Left renal cortex interstitium (tissue), 4 donors: ENCODE measurements at regions not wholly inside any gene's neighbourhood (a gene's known extent, or its start where the extent isn't known, plus 50 kb on each side); places are given as distances from the start of the nearest gene placed in this dataset.
"Not testable (repeated sequence)": the region's sequence is repeated elsewhere in the genome, so short reads cannot be mapped to it uniquely, and the experiment has no call there.

Experiments
- DNase-seq, 4 donors: peaks; one replicate each; pipeline ENCODE4 v3.0.0-alpha.2; 2013; ENCODE audit warnings: low read depth in 4 of 4, low spot score in 2 of 4, missing footprints in 1 of 4

DNA sequence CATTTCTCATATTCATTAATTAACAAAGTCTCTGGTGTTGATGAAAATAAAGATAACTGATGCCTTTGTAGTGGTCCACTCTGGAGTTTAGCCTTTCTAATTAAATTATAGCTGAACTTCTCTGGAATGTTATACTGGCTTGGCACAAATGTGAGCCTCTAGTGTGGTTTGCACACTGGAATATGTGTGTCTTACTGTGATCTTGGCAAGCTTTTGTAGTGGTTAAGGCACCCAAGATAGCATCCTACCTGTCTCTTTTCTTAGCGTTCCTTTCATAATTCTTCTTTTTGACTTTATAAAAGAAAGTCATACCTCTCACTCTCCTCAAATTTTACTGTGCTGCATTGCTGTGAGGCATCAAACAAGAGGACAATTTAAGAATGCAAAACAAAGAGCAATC lies 107.4 kb downstream of the UTRN start:
- DNase-seq: no peak

GRCh38 chr6:144394210-144394609 lies 109.1 kb downstream of the UTRN start:
- no peak for DNase-seq

GRCh38 chr6:144395014-144395413 lies 109.9 kb downstream of the UTRN start:
- no peak for DNase-seq

- DNase-seq: no peak
Measured at GRCh38 chr6:144395826-144396225, 110.7 kb downstream of the UTRN start.

DNA sequence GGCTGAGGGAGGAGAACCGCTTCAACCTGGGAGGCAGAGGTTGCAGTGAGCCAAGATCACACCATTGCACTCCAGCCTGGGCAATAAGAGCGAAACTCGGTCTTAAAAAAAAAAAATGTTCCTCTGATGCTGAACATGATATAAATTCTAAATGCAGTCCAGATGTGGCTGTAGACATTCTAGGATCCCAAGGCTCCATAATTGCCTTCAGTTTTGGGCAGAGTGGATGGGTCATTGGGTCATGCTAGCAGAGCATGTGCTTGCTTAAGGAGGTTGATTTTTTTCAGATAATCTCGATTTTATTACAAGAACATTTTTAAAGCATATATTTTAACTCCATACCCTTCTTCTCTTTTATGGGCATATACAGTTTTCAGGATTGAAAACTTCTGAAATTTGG lies 112.0 kb downstream of the UTRN start:
- DNase-seq: no peak

DNA sequence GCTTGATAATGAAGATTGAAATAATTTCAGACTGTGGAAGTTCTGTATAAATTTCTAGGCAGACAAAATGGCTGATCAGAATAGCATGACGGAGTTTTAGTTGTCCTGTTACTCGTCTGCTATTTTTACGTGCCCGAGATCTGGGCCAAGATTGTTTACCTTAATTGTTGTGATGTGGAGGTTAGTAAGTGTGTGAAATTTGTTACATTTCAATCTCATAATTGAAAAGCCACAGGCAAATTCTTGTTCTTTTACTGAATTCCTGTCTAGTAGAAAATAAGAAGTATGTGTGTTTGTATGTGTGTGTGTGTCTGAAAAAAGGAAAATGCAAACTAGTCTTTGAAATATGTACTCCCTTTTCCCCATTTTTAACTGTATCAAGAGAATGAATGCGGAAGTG lies 115.2 kb downstream of the UTRN start:
- DNase-seq: no peak

DNA sequence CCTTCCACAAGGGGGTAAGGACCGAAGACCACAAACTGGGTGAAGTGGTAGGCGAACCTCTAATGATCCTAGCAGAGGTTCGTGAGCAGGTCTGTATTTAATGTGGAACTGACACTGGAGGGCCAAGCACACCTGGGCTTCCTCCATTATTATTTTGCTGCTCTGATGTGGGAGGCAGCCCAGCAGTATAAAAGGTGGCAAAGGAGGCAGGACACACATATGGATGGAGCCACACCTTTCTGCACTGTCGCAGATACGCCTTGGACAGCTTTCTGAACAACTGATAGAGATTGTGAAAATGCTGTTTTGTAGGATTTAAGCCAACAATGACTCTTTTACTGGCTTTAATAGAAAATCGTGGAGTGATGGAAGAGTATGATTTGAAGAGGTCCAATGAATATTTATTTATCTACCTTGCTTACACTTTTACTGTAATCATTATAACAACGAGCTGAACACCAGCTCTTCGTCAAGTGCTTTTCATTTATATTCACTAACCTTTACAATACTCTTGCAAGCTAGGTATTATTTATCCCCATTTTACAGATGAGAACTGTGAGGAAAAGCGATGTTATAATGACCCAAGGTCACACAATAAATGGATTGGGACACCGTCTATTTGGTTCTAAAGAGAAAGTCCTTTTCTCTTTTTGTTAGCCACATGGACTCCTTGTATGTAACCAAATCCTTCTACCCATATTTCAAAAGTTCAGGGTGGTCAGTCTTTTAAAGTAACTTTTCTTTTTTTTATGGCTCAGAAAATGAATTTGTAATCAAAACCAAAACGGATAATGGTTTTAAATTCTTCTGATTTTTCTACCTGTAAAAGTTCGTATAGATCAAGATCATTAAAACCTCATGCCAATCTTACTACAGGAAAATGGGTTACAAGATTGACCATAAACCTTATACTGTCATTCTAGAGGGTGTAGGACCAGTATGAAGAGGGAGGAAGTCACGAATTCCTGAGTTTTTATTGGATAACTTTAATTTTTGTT lies 116.9 kb downstream of the UTRN start:
- DNase-seq: no peak

- no peak for DNase-seq
Measured at GRCh38 chr6:144402750-144403149, 117.6 kb downstream of the UTRN start.

DNA sequence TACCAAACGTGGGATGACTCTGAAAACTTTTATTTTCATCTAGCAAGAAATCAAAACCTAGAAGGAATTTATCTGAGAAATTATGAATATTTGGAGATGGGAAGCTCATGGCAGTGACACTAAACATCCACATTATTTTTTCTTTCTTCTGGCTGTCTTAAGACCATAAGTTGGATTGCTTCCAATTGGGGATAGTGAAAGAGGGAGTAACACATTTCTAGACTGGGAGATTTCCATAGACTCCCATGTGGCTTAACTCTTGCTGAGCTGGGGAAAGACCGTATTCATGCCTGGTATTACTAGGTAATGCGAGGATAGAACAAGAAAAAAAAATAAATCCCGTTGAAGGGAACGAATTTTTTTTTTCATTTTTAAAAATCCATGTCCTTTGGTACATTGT lies 120.0 kb downstream of the UTRN start:
- DNase-seq: no peak

DNA sequence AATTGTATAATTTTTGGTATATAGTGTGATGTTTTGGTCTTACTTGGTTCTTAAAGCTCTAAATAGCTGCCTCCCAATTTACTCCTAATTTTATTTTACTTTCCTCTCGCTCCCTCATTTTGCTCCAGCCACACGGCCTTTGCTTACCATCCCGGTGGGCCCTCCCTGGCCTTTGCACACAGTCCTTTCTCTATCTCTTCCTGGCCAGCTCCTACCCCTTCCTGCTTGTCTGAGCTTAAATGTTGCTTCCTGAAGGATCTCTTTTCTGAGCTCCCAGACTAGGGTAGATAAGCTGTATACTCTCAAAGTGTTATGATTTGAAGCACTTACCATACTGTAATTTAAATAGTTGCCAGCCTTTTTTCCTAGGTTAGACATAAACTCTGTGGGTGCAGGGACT lies 121.7 kb downstream of the UTRN start:
- DNase-seq: no peak

- no peak for DNase-seq
Measured at GRCh38 chr6:144408161-144408560, 123.0 kb downstream of the UTRN start.

DNA sequence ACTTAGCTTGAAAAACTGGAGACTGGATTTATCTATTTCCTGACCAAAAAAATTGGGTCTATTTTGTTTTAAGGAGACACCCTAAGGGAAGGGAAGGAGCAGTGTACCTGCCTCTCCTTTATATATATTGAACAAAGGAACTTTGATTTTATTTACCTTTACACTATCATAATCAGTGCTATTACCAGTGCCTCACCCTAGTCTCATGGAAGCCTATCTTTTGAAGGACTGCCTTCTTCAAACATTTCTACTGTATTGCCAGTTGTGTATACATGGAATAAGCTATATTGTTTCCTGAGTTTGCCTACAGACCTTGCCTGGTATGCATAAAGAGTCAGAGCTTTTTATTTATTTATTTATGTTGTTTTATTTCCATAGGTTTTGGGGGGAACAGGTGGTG lies 124.9 kb downstream of the UTRN start:
- no peak for DNase-seq

GRCh38 chr6:144410574-144410973 lies 125.4 kb downstream of the UTRN start:
- DNase-seq: not testable (repeated sequence)

DNA sequence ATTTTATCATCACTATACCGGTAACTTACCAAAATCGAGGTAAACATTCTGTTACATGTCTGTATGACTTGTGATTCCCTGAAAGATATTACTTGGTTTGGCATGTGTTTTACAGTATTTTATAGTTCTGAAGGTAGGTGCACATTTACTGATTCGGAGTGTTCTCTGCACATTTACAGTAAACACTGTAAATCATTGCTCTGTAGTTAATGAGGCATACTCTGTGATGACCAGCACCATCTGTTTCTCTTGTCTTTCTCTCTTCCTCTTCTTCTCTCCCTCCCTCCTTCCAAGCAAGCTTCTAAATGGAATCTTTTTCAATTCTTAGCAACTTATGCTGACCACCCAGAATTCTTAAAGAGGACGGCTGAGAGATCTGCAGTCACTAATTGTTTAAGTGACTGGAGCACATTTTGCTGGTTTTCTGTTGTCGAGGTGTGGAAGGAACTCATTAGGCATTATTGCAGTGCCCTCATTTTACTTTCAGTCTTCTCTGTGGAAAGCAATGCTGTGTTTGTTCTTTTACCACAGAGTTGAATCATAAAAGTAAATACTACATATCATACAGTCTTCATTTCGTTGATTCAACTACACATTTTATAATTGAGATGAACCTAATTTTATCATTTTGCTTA lies 126.5 kb downstream of the UTRN start:
- peak in 2 of 4 donors; percentile 36 to 37 for DNase-seq

DNA sequence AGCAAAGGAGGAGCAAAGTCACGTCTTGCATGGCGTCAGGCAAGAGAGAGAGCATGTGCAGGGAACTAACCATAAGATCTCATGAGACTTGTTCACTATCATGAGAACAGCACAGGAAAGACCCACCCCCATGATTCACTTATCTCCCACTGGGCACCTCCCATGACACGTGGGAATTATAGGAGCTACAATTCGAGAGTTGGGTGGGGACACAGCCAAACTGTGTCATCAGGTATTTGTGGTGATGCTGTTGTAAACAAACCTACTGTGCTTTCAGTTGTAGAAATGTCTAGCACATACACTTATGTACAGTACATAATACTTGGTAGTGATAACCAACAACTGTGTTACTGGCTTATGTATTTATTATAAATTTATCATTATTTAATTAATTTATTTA lies 128.3 kb downstream of the UTRN start:
- no peak for DNase-seq

GRCh38 chr6:144415014-144415413 lies 129.9 kb downstream of the UTRN start:
- DNase-seq: no peak

- DNase-seq: no peak
Measured at GRCh38 chr6:144415835-144416237, 130.7 kb downstream of the UTRN start.

DNA sequence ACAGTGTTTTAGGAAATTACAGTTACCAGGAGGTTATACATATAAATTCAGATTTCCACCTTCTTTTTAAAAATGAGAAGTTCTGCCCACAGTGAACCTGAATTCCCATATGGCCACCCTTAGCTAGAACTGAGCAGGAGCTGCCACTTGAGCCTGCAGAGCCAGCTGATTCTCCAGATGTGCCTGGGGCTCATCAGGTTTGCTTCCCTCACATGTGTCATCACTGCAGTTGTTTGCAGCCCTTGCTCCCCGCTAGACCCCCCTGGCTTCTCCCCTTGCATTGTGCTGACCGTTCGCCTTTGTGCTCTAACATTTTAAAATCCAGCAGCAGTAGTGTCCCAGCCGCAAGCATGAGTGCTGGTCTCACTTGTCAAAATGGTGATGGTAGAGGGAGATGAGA lies 131.1 kb downstream of the UTRN start:
- no peak for DNase-seq

- no peak for DNase-seq
Measured at GRCh38 chr6:144416773-144417172, 131.6 kb downstream of the UTRN start.

DNA sequence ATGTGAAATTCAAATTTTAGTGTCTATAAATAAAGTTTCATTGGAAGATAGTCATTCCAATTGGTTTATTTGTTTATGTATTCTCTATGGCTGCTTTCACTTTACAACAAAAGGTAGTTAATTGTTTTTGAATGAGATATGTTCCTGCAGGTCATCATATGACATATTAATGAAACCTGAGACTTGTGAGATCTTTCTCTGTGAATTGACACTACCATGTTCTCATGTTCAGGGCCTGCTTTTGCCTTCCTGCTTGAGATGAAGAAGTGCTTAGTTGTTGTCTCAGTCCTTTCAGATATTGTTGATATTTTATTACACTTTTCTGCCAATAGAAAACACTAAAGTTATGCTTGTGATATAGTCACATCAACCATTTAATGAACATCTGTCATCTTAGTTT lies 132.5 kb downstream of the UTRN start:
- no peak for DNase-seq

DNA sequence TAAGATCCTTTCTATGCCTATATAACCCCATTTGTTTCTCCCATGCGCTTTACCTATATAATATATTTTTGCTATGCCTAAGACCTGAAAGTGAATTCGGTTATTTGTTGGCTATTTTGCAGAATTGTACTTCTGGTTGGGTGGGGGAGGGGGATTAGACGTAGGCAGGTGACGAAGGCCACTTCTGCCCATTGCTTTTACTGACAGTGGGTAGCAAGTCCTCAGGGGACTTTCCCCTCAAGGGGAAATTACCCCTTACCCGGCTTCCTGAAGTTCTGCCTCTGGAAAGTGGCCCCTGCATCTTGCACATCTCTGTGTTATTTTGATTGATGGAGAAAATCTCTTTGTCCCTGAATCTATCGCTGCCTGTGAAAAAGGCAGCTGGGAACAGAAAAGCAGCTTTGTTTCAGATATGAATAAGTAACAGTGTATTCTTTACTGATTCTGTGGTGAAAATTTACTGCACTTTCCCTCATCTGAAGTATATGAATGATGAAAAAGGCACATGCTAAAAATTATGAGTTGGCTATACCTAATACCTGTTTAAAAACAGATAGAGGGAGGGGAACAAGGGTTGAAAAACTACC lies 133.9 kb downstream of the UTRN start:
- DNase-seq: no peak

- no peak for DNase-seq
Measured at GRCh38 chr6:144423167-144423566, 138.0 kb downstream of the UTRN start.
